Tibial nerve (tissue), 4 donors: ENCODE measurements at regions not wholly inside any gene's neighbourhood (a gene's known extent, or its start where the extent isn't known, plus 50 kb on each side); places are given as distances from the start of the nearest gene placed in this dataset.

ENCODE experiments used
- EP300 ChIP-seq, 2 donors: sonication (generic); formaldehyde crosslinking; IDR thresholded peaks; one replicate each; pipeline ENCODE4 v1.6.1; 2017; ENCODE audit warnings: antibody characterized with exemption in 2 of 2, mild to moderate bottlenecking in 1 of 2
- POLR2A ChIP-seq, 2 donors: fragments of 450-650 bp; IDR thresholded peaks; one replicate each; pipeline ENCODE4 v1.6.1; 2017; ENCODE audit warnings: antibody characterized with exemption in 2 of 2, mild to moderate bottlenecking in 2 of 2, moderate library complexity in 2 of 2
- TF ChIP-seq, protein P1 (sequence below), 5 experiments: fragments of 200-600 bp in 3 of 5; fragments of 450-650 bp in 2 of 5; sonication (generic) in 3 of 5; IDR thresholded peaks; one replicate each; pipeline ENCODE4 v1.5.1; 2016 to 2019; ENCODE audit warnings: antibody characterized with exemption in 5 of 5, mild to moderate bottlenecking in 3 of 5, moderate library complexity in 2 of 5

DNA sequence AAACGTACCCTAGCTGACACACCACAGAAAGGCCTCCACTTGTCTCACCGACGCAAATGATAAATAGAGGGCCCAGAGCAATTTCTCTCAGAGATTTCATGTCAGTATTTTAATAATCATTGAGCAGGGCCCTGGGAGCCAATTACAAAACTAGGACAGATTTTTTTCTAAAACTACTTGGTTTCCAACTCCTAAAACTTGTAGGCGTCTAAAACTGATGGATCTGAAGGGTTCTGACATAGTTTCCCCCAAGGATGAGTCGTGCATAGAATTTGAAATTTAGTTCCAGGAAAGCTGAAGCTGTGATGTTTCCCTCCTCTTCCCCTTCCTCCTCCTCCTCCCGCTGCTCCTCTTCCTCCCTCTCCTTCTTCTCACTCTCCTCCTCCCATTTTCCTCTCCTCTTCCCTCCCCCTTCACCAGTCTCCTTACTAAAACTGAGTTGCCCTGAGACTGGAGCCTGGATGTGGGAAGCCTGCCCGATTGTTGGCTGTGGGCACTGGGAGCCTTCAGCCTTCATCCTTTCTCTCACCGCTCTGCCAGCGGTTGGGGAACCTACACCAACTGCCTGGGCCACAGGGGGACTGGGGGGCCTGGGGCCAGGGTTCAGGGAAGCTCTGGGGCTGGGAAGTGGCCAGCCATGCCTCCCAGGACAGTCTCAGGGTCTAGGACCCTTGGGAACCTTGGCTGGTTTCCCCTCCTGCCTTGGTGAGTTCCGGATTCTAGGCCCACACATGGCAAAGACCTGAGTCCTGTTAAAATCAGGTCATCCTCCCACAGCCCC, 73.9 kb upstream of the SLC6A11 start:
- TF ChIP-seq, protein P1, sequence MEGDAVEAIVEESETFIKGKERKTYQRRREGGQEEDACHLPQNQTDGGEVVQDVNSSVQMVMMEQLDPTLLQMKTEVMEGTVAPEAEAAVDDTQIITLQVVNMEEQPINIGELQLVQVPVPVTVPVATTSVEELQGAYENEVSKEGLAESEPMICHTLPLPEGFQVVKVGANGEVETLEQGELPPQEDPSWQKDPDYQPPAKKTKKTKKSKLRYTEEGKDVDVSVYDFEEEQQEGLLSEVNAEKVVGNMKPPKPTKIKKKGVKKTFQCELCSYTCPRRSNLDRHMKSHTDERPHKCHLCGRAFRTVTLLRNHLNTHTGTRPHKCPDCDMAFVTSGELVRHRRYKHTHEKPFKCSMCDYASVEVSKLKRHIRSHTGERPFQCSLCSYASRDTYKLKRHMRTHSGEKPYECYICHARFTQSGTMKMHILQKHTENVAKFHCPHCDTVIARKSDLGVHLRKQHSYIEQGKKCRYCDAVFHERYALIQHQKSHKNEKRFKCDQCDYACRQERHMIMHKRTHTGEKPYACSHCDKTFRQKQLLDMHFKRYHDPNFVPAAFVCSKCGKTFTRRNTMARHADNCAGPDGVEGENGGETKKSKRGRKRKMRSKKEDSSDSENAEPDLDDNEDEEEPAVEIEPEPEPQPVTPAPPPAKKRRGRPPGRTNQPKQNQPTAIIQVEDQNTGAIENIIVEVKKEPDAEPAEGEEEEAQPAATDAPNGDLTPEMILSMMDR (IDR thresholded peaks at IDR 0.05), result no peak
- TF ChIP-seq POLR2A (IDR thresholded peaks at IDR 0.05) (no peak), EP300 (IDR thresholded peaks at IDR 0.05) (no peak)
